Umbilical cord (tissue), 1 donor: ENCODE measurements at regions not wholly inside any gene's neighbourhood (a gene's known extent, or its start where the extent isn't known, plus 50 kb on each side); places are given as distances from the start of the nearest gene placed in this dataset.
"Not testable (repeated sequence)": the region's sequence is repeated elsewhere in the genome, so short reads cannot be mapped to it uniquely, and the experiment has no call there.

ENCODE experiments used
- DNase-seq: peaks from one replicate; pipeline ENCODE4 v3.0.0-alpha.2; 2015; ENCODE audit warnings: low spot score

DNA sequence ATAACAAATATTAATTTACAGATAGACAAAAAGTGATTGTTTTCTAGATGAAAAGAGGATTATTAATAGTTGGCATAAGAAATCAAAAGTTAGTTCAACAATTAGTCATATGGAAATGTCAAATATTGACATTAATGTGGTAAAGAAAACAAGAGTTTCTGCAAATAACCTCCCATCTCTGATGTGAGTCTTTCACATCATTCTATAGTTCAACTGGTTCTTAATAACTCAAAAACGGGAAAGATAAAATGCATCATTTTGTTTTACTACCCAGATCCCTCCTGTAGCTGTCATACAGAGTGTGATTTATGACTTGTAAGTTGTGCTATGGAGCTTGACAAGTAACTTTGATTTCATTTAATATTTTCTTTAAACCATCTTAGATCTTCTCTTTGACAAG lies 594.8 kb downstream of the ZWINT start:
- DNase-seq, result no peak

- peak; percentile 72 for DNase-seq
Observed at GRCh38 chr10:55750458-55750857, 610.6 kb downstream of the ZWINT start.

DNA sequence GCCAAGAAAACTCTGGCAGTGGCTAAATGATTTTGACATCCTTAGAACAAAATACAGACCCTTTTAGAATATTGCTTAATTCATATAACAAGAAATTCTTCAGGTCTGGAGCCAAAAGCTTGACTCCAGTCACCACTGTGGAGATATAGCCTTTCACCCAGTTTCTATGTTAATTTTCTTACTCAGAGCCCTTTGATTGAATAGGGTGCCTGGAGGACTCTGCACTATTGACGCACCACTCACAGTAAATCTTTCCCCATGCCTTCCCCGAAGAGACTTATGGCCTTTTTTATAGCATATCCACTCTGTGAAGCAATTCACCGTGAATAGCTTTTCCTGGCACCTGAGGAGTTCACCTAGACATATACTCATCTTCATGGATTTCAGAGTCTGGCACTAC lies 613.8 kb downstream of the ZWINT start:
- DNase-seq, result no peak

DNA sequence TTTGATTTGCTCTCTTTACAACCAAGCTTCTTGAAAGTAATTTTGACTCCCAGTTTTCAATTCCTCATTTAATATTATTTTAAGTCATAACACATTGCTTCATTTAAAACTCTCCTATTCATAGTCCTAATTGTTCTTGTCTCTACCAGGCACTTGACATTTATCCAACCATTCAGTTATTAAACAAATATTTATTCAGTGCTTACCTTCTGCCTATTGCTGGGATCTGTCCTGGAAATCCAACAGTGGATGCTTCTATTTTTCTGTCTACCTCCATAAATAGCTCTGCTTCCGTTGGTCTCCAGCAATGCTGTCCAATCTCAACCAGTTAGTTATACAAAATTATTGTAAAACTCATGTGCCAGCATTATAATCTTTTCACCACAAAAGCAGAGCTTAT lies 615.1 kb downstream of the ZWINT start:
- DNase-seq, result no peak

GRCh38 chr10:55742487-55742886 lies 618.6 kb downstream of the ZWINT start:
- DNase-seq, result no peak

DNA sequence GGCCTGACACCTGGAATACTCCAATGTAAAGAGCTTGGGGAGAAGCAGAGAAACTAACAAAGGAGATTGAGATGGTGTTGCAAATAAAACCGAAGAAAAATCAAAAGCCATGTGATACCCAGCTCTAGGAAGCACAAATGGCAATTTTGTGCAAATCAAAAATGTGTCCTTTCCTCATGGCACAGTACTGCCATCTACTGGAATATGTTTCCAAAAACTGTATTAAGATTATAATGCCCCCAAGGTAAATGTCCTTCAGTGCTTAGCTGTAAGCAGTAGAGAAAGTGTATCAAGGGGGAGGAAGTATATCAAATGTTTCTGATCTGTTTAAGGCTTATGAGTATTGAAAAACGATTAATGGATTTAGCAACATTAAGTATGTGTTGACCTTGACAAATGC lies 620.3 kb downstream of the ZWINT start:
- peak; percentile 19 for DNase-seq

DNA sequence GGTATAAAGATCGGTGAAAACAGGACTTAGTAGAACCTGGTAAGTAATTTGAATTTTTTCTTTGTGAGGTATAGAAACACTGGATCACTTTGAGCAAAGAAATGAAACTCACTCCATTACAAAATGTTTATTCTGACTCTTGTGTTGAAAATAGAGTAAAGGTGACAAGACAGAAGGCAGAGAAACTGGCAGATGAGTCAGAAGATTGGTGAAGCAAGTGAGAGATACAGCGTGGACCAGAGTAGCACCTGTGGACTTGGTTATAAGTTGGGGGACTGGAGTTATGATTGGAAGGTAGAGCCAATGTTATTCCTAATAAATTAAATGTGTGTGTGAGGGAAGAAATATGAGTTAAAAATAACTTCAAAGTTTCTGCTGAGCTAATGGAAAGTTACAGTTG lies 620.9 kb downstream of the ZWINT start:
- no peak for DNase-seq

- peak; percentile 3 for DNase-seq
Observed at GRCh38 chr10:55734112-55734511, 626.9 kb downstream of the ZWINT start.

- DNase-seq, result no peak
Observed at GRCh38 chr10:55704950-55705349, 656.1 kb downstream of the ZWINT start.

GRCh38 chr10:55668326-55668922 lies 692.6 kb downstream of the ZWINT start:
- no peak for DNase-seq

- no peak for DNase-seq
Observed at GRCh38 chr10:55653531-55653930, 707.5 kb downstream of the ZWINT start.

- no peak for DNase-seq
Observed at GRCh38 chr10:55641601-55642000, 719.5 kb downstream of the ZWINT start.

DNA sequence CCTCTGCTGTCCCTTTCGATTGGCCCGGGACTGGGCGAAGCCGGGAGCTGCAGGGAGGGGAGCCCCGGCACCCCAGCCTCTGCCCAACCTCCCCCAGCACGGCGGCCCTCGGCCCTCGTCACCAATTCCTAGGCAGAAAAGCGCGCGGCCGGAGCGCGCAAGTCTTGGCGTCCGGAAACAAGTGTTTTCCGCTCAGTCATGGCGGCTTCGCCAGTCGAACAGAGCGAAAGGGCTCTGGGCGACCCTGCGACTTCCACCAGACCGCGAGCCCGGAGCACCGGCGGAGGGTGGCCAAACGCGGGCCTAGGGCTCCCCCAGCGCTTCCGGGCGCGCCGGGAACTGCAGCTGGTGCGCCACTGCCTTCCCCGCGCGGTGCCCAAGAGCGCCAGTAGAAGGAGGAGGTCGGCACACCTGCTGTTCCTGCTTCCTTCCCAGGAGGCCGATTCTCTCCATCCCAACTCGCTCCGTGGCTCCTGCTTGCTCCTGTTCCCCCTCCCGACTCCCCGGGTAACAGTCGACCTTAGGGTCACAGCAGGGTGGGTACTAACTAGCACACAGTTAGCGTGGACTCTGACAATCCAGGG lies 729.9 kb downstream of the ZWINT start:
- peak; percentile 66 for DNase-seq

GRCh38 chr10:55630491-55631056 lies 730.5 kb downstream of the ZWINT start:
- peak; percentile 38 for DNase-seq

- DNase-seq, result peak; percentile 79
Observed at GRCh38 chr10:55629793-55630490, 731.1 kb downstream of the ZWINT start.

GRCh38 chr10:55628260-55628701 lies 732.8 kb downstream of the ZWINT start:
- DNase-seq, result peak; percentile 48

- peak; percentile 42 for DNase-seq
Observed at GRCh38 chr10:55627501-55628051, 733.5 kb downstream of the ZWINT start.

DNA sequence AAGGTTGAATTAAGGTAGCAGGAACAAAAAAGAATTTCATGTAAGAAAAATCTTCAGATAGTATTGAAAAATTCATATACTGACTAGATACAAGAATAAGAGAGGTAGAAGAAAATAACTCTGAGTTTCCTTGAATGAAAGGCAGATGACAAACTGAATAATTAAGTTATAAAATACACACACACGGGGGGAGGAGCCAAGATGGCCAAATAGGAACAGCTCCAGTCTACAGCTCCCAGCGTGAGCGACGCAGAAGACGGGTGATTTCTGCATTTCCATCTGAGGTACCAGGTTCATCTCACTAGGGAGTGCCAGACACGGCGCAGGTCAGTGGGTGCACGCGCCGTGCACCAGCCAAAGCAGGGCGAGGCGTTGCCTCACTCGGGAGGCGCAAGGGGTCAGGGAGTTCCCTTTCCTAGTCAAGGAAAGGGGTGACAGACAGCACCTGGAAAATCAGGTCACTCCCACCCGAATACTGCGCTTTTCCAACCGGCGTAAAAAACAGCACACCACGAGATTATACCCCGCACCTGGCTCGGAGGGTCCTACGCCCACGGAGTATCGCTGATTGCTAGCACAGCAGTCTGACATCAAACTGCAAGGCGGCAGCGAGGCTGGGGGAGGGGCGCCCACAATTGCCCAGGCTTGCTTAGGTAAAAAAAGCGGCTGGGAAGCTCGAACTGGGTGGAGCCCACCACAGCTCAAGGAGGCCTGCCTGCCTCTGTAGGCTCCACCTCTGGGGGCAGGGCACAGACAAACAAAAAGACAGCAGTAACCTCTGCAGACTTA lies 759.2 kb downstream of the ZWINT start:
- DNase-seq, result not testable (repeated sequence)

DNA sequence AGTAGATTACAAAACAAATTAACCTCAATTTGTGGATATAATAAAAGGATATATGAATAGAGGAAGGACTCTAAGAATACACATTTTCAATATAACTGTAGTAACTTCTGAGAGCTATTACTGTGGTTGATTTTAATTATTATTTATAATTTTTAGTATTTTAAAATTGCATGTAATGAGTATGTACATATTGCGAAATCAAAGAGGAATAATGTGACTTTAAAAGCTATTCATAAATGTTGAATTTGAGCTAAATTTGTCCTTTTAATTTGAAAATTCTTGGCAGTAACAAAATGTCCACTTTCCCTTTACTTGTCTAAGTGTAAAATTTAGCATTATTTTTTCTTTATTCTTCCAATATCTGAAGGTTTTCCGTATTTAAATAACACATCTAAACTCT lies 750.6 kb upstream of the PCDH15 start:
- no peak for DNase-seq

- peak; percentile 26 for DNase-seq
Observed at GRCh38 chr10:55550236-55550635, 749.2 kb upstream of the PCDH15 start.

- not testable (repeated sequence) for DNase-seq
Observed at GRCh38 chr10:55537497-55537896, 736.5 kb upstream of the PCDH15 start.

GRCh38 chr10:55519264-55519663 lies 718.2 kb upstream of the PCDH15 start:
- DNase-seq, result no peak
